Stimulated activated CD4-positive, alpha-beta T cell treated with anti-CD3 and anti-CD28 coated beads, Interleukin-4, amount 100 ng/mL, for 48 hours (primary cell): ENCODE measurements at regions not wholly inside any gene's neighbourhood (a gene's known extent, or its start where the extent isn't known, plus 50 kb on each side); places are given as distances from the start of the nearest gene placed in this dataset.

Source experiments
- DNase-seq, 2 donors: peaks; one replicate each; pipeline ENCODE4 v3.0.0-alpha.2; 2020; ENCODE audit warnings: low read depth in 2 of 2

DNA sequence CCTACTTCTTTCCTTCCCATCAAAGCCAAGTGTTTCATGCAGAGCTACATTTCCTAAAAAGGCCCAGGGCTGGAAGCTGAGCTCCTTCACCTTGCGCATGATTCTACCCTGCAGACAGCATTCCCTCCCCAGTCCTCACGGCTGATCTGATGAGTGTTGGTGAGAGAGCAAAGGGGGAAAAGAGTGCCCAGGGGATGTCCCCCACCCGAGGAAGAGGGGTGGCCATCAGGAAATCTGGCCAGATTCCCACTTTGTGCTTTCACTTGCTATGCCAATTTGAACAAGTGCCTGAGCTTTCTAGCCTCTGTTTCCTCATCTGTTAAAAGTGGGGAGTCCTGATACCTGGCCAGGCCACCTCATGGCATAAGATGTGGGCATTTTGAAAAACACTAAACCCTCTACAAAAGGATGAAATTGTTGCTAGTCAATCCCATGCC is 231.0 kb upstream of the TLE3 start:
- no peak for DNase-seq

DNA sequence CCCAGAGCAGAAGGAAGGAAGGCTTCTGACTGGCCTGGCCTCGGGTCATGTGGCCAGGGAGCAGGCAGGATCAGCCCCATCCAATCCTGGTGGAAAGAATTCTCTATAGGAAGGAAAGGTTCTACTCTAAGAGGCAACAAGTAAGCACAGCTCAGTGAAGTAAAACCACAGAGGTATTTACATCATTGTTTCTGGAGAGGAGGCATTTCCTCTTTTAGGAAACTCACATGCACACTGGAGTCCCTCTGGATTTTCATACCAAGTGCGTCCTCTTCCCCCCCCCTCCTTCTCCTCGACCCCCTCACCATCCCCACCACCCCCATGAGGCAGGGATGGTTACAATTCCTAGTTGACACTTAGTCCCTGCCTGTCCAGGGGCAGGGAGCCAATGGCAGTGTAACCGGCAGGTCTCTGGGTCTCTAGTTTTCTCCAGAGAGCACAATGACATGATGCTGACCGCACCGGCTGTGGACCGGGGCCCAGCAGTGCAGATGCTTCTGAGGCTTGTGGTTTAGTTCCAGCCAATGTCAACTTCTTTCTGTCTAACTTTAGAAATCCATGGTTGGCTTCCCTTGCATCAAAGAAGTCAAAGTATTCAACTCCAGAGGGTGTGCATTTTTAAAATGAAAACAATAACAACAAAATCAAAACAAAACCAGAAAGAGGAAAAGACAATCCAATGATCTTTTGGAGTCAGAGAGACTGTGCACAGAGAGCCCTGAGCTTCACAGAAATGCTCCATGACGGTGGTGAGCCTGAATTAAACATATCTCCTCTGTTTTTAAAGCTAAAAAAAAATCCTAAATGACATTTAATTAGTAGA is 230.3 kb upstream of the TLE3 start:
- DNase-seq: no peak

DNA sequence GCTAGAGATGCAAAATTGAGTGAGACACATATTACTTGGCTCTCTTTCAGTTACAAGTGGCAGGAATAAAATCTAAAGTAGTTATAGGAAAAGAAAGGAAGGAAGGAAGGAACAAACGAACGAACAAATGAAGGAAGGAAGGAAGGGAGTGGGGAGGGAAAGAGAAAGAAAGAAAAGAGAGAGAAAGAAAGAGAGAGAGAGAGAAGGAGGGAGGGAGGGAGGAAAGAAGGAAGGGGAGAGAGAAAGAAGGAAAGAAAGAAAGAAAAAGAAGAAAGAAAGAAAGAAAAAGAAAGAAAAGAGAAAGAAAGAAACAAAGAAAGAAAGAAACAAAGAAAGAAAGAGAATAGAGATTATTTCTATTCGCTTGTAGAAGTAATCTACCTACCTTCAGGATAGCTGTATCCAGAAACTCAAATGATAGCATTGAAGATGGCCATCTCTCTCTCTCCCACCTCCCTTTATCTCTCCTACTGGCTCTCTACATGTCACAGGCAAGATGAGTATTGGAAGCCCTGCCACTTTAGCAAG is 229.7 kb upstream of the TLE3 start:
- no peak for DNase-seq

DNA sequence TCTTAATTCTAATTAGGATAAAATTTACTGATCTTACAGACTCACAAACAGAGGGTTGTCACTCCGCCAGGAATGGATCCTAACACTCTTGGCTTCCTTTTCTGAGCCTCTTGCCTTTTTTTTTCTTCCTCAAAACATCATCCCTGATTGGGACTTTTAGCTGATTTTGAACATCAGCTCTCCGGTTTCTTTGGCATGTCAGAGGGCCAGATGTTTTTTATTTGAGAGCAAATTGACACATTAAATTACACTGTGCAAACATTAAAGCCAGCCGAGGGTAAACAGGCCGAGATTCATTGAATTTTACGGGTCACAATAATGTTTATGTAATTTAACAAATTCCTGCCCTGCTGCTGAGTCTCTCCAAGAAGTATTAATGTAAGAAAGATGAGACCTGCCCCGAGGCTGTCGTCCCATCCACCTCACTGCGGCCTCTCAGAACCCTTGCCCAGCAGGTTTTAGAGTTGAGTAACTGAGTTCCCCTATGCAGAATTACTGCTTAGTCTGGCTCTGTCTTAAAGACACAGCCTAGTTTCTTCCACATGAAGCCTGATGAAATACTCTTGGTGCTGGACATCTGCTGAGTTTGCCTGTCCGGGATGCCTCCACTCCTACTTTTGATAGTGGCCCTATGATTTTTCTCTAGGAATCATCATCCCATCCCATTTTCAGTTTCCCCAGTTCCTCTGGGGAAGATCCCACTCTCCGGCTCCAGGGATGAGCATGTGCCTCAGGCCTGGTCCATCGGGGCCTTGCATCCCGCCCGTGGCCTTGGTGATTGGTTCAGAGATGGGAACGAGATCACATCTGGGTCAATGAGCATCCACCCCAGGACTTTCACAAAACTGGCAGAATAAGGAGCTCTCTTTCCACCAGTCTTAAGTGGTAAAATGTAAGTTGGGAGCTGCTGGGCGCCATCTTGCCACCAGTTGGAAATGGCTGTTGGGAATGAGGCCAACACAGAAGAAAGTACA is 226.6 kb upstream of the TLE3 start:
- DNase-seq: no peak

DNA sequence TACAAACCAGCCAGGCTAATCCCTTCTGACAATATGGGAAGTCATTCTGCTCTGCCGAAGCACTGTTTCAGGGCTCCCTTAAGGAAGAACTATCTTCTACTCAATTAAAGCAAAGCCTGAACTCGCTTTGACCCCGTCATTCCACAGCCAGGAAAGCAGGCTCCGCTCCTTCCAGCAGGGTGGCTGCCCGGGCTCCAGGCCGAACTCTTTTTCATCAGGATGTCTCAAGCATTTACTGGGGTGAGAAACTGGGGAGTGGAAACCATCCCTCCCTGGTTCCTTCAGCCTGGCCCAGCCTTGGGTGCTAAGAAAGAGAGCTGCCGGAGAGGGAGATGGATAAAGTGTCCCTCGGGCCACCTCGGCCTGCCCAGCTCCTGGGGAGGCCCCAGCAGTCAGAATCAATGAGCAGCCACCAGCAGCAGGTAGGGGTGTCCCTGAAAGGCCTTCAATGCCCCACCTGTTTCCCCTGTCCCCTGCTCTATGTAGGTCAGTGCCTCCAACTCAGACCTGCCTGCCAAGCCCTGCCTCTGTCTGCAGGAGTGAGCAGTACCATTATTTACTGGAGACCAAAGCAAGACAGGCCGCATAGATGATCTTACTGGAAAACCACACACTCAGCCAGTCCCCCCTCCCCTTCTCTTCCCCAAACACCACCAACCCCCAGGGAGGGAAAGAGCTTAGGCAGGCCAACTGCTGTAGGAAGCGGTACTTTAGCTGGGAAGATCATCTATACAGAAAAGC is 225.6 kb upstream of the TLE3 start:
- DNase-seq: no peak

DNA sequence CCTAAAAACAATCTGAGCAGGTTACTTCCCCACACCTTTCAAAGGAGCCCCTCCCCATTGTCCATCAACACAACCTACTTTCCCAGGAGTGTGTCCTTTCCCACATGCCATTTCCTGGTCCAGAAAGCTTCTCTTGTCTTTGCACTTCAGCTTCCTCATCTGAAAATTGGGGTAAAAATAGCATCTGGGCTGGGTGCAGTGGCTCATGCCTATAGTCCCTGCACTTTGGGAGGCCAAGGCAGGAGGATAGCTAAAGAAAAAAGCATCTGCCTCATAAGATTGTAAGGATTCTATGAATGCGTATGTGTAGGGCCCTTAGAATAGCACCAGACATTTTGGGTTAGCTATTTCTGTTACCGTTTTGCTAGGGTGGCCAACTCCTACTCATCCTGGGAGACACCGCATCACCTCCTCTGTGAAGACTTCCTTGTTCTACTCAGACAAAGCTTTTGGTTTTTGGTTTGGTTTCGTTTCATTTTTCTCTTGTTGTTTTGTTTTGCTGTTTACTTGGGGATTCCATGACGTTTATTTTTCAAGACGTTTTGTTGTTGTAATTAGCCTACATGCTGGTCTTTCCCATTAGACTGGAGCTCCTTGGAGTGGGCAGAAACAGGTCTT is 224.4 kb upstream of the TLE3 start:
- no peak for DNase-seq

DNA sequence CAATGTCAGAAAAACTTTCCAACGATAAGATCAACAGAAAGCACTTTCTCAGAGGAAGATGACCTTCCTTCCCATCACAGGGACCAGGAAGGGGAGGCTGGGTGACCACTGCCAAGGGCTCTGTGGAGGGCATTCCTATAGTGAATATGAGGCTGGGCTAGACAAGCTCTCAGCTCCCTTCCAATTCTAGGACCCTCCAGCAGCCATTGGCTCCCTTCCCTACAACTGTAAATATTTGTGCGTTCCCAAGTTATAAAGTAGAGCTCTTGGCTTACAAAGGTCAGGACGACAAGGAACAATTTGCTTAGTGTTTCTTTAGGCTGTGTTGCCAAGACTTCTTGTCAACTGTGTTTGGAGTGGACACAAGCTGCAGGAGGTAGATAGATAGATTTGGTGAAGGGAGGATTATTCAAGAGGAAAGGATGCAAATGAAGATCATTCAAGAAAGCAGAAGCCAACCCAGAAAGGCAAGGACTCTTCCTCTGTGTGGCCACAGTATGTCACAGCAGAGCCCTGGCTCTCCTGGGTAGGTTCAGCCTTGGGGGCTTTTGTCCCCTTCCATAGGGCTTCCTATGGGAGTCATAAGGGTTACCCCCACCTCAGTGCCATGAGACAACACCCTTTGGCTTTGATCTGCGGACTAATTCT is 223.6 kb upstream of the TLE3 start:
- DNase-seq: no peak

DNA sequence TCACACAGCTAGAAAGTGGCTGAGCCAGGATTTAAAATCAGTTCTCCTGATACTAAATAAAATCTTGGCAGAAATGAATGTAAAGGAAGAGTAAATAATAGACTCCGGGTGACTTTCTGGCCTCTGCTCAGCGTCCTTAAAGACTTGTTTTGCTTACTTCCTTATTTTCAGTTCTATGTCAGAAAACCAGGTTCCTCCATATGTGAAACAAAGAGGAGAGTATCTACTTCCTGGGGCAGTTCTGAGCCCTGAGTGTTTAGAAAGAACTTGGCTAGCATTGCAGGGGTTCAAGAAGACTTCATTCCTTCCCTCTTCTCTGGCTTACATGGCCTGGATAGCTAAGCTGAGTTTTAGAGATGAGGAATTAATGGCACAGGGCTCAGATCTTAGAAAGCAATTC is 222.8 kb upstream of the TLE3 start:
- no peak for DNase-seq

DNA sequence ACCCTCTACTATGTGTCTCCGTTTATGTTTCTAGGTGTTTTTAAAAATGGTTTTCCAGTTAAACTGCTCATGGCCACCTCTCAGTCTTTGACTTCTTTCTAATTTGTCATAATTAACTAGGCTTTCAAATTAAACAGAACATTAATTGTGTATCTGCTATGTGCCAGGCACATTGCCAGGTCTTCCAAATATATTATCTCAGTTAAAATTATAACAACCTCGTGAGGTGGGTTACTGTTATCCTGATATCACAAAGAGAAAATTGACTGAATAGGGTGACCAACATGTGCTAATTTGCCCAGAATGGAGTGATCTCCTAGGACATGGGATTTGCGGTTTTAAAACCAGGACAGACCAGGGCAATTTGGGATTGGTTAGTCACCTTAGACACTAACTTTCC is 222.4 kb upstream of the TLE3 start:
- no peak for DNase-seq

DNA sequence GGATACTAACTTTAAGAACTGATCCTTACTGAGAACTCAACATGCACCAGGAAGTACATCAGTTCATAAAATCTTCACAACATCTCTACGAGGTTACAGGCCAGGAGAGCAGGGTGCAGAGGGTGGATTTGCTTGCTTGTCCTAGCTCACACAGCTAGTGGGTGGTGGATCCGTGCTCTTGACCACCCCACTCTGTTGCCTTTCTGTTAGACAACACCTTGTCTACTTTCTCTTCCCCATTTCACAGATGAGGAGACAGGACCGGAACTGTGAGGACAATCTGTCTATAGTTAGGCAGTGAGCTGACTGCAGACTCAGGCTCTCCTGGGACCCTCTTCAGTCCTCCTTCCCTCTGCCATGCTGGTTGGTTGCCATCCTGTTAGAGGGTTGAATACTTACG is 221.7 kb upstream of the TLE3 start:
- no peak for DNase-seq

DNA sequence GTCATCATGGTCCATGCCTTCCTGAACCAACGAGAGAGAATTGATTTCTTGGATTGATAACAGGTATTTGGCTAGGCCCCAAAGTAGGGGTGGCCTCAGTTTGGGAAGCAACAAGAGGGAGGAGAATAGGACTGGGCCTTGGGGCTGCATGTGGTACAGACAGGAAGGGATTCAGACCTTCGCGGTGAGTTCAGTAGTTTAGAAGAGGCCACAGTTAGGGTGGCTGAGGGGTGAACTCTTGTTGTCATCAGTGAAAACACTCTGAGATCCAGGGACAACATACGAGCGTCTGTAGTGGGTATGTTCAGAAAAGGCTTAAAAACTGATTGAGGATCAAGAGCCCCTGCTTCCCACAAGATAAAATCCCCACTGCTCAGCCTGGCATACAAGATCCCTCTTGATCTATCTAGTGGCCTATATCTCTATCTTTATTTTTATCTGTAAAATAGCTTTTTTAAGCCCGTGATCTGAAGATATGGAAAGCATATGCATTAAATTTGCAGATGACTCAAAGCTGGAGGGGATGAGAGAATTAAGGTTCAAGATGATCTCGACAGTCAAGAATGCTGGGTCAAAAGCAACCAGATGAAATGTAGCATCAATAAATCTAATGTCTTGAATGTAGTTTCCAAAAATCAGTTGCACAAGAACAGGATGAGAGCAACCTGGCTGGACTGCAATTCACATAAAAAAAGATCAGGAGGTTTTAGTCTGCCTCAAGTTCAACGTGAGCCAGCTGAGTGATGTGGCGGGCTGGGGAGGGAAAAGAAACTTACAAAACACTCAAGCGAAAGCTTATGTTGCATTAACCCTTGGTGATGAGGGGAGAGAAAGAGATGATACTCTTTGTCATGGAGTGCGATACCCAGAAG is 221.1 kb upstream of the TLE3 start:
- no peak for DNase-seq

DNA sequence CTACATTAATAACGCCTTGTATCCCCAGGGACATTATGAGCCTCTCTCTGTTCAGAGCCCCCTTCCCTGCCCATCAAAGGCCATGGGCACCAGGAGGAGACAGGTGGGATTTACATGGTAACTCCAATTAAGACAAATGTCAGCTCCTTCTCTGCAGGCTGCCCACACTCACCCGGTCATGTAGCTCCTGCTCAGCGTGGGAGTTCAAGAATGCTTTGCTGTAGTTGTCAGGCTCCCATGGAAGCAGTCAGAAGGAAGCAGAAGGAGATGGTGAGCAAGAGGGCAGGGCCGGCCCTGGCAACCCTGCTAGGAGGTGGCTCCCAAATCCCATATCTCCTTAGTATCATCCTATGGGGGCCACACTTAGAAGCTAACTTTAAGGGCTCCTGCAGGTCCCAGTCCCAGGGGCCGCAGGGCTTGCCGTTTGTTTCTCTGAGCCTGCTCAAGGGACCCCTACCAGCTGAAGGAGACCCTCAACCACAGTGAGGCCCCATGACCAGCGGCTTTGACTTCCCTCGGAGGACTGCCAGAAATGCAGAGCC is 218.4 kb upstream of the TLE3 start:
- DNase-seq: no peak

DNA sequence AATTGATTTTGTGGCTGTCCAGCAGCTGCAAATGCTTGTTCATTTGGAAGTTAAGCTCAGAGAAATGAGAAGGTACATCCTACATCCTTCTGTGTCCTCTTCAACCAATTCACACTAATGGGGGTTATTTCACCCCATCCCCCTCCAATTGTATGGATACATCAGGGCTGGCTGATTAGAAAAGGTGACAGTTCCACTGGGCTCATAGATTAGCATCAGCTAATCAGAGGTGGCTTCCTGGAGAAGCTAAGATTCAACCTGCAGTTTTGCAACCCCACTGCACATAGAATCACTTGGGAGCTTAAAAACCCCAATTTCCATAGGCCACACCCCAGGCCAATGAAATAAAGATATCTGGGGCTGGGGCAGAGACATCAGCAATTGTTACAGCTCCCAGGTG is 217.7 kb upstream of the TLE3 start:
- no peak for DNase-seq

DNA sequence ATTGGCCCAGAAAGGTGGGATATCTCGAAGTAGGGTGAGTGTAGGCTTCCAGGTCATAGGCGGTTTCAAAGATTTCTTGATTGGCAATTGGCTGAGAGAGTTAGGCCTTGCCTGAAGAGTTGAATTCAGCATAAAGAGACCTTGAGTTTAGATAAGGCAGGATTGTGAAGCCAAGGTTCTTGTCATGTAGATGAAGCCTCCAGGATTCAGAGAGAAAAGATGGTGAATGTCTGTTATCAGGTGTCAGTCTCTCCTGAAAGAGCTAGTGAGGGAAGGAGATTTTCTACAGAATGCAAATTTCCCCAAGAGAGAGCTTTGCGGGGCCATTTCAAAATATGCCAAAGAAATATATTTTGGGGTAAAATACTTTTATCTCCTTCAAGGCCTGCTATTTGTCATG is 217.0 kb upstream of the TLE3 start:
- no peak for DNase-seq

DNA sequence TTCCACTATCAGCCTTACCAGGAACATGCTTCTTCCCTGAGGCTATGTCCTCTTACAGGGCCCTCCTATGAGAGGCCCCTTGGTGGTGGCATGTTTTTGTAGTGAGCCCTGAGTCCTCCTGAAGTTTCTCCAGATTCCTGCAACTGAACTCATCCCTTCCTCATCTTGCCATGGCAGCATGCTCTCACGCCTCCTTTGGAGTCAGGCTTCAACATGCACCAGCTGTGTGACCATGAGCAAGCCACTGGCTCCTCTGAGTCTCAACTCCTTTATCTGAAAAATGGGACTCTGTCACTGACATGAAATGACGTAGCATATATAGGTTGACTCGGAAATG is 216.3 kb upstream of the TLE3 start:
- DNase-seq: no peak

DNA sequence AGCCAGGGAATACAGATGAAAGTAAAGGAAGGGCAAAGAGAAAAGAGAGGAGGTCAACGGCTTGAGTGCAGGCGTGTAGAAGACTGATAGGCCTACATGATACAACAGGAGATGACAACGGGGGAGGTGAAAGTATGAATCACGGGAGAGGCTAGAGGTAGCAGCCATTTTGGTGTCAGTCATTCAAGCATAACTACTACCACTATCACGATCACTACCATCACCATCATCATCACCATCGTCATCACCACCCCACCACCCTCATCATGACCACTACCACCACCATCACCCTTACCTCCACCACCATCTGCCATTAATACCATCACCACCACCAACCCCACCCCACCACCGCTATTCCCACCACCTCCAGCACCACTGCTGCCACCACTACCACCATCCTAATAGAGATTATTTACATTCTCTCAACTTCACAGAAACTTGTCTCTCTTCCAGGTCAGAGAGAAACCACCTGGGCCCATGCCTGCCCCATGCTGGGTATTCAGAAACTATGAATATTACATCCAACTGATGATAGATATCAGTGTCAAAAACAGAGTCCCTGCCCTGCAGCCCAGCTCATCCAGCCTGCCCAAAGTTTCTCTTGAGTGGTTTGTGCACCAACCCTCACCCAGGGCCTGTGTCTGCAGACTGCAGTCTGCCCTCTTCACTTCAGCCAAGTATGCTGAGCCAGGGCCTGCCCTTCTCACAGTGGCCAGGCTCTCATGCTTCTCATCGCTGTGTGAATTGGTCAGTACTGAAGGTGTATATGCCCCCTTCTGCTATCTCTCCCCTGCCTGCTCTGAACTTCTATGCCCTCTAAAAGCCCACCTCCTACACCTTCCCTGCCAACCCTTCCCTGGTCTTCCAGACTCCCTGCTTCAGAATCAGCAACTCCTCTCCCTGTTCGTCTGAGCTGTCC is 215.6 kb upstream of the TLE3 start:
- no peak for DNase-seq

DNA sequence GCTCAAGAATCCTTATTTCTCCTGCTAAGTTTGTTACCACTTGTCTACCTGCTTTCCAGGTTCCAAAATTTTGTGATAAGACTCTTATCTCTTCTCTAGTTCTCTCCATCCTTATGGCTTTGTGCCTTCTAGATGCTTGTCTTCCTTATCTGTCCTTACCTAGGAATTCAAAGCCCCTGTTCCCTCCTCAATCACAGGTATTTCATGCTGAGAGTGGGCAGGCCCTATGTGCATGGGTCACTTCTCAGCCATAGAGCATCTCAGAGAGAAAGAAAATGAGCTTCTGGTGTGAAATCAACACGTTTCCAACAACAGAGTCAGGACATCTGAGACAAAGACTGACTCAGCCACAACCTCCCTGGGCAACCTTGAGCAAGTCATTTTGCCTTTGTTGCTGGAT is 214.1 kb upstream of the TLE3 start:
- no peak for DNase-seq

DNA sequence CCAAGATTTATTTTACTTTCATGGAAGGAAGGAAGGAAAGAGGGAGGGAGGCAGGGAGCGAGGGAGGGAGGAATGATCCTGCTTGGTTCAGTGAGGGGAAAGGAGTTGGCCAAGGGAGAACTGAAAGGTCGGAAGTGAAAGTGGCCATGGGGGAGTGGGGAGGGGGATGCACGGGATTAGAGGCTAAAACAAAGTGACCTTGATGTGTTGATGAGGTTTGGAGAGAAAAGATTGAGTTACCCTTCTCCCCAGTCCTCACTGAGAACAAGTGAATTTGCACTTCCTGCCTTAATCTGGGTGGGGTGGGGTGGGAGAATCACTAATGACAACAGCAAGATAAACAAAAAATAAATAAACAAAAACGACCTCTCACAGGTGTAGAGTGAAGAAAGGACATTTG is 212.0 kb upstream of the TLE3 start:
- DNase-seq: no peak
